NOMO-1 treated with dmso at 0.1 percent for 144 hours (cell line): ENCODE measurements at regions not wholly inside any gene's neighbourhood (a gene's known extent, or its start where the extent isn't known, plus 50 kb on each side); places are given as distances from the start of the nearest gene placed in this dataset.

Source experiments
- DNase-seq: peaks from one replicate; lab custom pipeline; 2025; ENCODE audit not compliant: unreplicated experiment; lab: John Stamatoyannopoulos, UW

- no peak for DNase-seq
These were observed 1276.3 kb upstream of the AUTS2 start for GRCh38 chr7:68321776-68322496.

- no peak for DNase-seq
These were observed 1273.7 kb upstream of the AUTS2 start for GRCh38 chr7:68324621-68325020.

GRCh38 chr7:68334216-68334615 is 1264.1 kb upstream of the AUTS2 start:
- no peak for DNase-seq

GRCh38 chr7:68334636-68335272 is 1263.5 kb upstream of the AUTS2 start:
- no peak for DNase-seq

GRCh38 chr7:68336594-68336993 is 1261.7 kb upstream of the AUTS2 start:
- DNase-seq = no peak

- no peak for DNase-seq
These were observed 1249.9 kb upstream of the AUTS2 start for GRCh38 chr7:68348401-68348800.

GRCh38 chr7:68362745-68363518 is 1235.3 kb upstream of the AUTS2 start:
- no peak for DNase-seq

- no peak for DNase-seq
These were observed 1233.2 kb upstream of the AUTS2 start for GRCh38 chr7:68364886-68365625.

GRCh38 chr7:68371985-68372384 is 1226.3 kb upstream of the AUTS2 start:
- no peak for DNase-seq

GRCh38 chr7:68376131-68376661 is 1222.1 kb upstream of the AUTS2 start:
- DNase-seq = no peak

- no peak for DNase-seq
These were observed 1216.5 kb upstream of the AUTS2 start for GRCh38 chr7:68381731-68382130.

GRCh38 chr7:68384581-68384980 is 1213.7 kb upstream of the AUTS2 start:
- no peak for DNase-seq

- DNase-seq = no peak
These were observed 1205.2 kb upstream of the AUTS2 start for GRCh38 chr7:68393051-68393450.

- DNase-seq = no peak
These were observed 1204.1 kb upstream of the AUTS2 start for GRCh38 chr7:68394131-68394530.

GRCh38 chr7:68399991-68400590 is 1198.2 kb upstream of the AUTS2 start:
- DNase-seq = no peak

GRCh38 chr7:68400783-68401182 is 1197.5 kb upstream of the AUTS2 start:
- no peak for DNase-seq

GRCh38 chr7:68401313-68401712 is 1197.0 kb upstream of the AUTS2 start:
- no peak for DNase-seq

GRCh38 chr7:68406480-68406879 is 1191.8 kb upstream of the AUTS2 start:
- no peak for DNase-seq

- no peak for DNase-seq
These were observed 1190.8 kb upstream of the AUTS2 start for GRCh38 chr7:68407460-68407859.

- no peak for DNase-seq
These were observed 1189.4 kb upstream of the AUTS2 start for GRCh38 chr7:68408873-68409272.

- no peak for DNase-seq
These were observed 1188.4 kb upstream of the AUTS2 start for GRCh38 chr7:68409851-68410250.
